ENCODE measurements at regions not wholly inside any gene's neighbourhood (a gene's known extent, or its start where the extent isn't known, plus 50 kb on each side); places are given as distances from the start of the nearest gene placed in this dataset.

- TF ChIP-seq, protein P1, sequence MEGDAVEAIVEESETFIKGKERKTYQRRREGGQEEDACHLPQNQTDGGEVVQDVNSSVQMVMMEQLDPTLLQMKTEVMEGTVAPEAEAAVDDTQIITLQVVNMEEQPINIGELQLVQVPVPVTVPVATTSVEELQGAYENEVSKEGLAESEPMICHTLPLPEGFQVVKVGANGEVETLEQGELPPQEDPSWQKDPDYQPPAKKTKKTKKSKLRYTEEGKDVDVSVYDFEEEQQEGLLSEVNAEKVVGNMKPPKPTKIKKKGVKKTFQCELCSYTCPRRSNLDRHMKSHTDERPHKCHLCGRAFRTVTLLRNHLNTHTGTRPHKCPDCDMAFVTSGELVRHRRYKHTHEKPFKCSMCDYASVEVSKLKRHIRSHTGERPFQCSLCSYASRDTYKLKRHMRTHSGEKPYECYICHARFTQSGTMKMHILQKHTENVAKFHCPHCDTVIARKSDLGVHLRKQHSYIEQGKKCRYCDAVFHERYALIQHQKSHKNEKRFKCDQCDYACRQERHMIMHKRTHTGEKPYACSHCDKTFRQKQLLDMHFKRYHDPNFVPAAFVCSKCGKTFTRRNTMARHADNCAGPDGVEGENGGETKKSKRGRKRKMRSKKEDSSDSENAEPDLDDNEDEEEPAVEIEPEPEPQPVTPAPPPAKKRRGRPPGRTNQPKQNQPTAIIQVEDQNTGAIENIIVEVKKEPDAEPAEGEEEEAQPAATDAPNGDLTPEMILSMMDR (IDR thresholded peaks at IDR 0.05) = no peak
- TF ChIP-seq SMAD4 (CRISPR knock-in tag; IDR thresholded peaks at IDR 0.05) (no peak), ZNF263 (CRISPR knock-in tag; IDR thresholded peaks at IDR 0.05; ENCODE audit: low read depth) (no peak), KAT7 (CRISPR knock-in tag; IDR thresholded peaks at IDR 0.05; ENCODE audit: borderline replicate concordance) (no peak), USF2 (CRISPR knock-in tag; IDR thresholded peaks at IDR 0.05) (no peak), E2F4 (CRISPR knock-in tag; IDR thresholded peaks at IDR 0.05; ENCODE audit: borderline replicate concordance, low read depth) (no peak), ZNF396 (CRISPR knock-in tag; IDR thresholded peaks at IDR 0.05; ENCODE audit: borderline replicate concordance) (no peak), ZBTB21 (CRISPR knock-in tag; IDR thresholded peaks at IDR 0.05; ENCODE audit: borderline replicate concordance) (no peak), ATF6 (CRISPR knock-in tag; IDR thresholded peaks at IDR 0.05) (no peak), ELF4 (CRISPR knock-in tag; IDR thresholded peaks at IDR 0.05; ENCODE audit: low read depth) (no peak)
Measured at GRCh38 chr13:90787007-90787406, 560.5 kb upstream of the MIR17HG start.
